ENCODE measurements at regions not wholly inside any gene's neighbourhood (a gene's known extent, or its start where the extent isn't known, plus 50 kb on each side); places are given as distances from the start of the nearest gene placed in this dataset.
A peak's percentile ranks its signal among the peaks of the same experiment; 100 is the strongest.

DNA sequence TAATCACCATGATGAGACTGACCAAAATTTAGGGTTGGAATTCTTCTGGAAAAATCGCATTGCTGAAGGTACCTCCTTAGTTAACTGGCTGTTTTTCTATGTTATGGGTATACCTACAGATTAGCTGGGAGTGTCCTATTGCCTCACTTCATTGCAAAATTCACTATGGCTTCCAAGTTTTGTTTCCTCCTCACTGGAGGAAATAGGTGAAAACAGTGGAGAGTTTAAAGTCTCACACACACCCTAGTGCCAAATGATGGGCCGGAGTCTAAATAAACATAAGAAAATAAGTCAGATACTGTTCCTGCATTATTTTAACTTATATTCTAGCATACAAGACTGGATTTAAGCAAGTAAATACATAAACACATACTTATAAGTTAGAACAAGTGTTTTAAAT is 98.2 kb downstream of the AHR start:
- Mint-ChIP-seq H3K27ac (ENCODE audit: low read depth) (no peak overlapping the region), H3K27me3 (peaks cover 4% of the 10 kb centered on the region), H3K36me3 (ENCODE audit: insufficient read depth) (peaks cover 2% of the 10 kb centered on the region), H3K4me1 (peaks cover 3% of the 10 kb centered on the region), H3K9me3 (peaks cover 18% of the 10 kb centered on the region), H3K4me3 (no peak overlapping the region)
- DNase-seq (ENCODE audit: low spot score in 2 of 2) (no peak), ATAC-seq (replicated peaks; ENCODE audit: extremely low read depth, poor library complexity, severe bottlenecking) (no peak)

DNA sequence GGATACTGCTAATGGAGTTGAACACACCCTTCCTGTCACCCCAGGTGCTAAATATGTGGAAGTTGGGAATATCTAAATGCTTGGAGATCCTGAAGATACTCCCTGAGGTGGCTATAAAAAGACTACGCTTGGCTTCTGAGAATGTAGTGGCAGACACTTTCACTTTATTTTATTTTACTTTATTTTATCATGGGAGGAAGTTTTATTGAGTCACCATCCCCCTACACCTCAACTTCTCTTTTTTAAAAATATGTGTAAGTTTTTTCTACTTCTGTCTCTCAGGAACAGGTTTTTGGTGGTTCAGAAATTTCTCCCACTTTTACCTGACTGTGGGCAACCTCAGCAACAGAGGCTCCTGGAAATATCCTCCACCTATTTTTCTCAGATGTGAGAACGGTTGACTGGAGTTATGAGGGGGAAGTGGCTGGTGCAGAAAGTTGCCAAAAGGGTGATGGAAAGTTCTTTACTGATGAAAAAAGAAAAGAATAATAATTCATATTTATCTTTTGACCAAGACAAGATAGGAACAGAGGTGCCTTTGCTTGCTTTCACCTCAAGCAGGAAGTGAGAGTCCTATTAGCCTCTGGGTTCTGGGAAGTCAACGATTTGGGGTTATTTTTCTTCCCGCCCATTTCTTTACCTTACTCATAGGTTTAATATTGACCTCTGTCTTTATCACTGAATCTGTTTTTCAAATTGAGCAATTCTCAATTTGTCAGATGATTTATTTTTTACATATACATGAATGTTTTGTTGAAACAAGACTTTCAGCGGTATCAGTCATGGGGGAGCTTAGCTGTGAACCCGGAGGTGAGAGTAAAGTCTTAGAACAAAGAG is 103.6 kb downstream of the AHR start:
- Mint-ChIP-seq H3K4me1 (peaks cover 17% of the 10 kb centered on the region), H3K27me3 (peaks cover 29% of the 10 kb centered on the region), H3K4me3 (peak overlapping the region; percentile 36), H3K9me3 (no peaks in the 10 kb centered on the region), H3K36me3 (ENCODE audit: insufficient read depth) (peaks cover 2% of the 10 kb centered on the region), H3K27ac (ENCODE audit: low read depth) (no peak overlapping the region)
- DNase-seq (ENCODE audit: low spot score in 2 of 2) (no peak), ATAC-seq (replicated peaks; ENCODE audit: extremely low read depth, poor library complexity, severe bottlenecking) (peak; percentile 42)

DNA sequence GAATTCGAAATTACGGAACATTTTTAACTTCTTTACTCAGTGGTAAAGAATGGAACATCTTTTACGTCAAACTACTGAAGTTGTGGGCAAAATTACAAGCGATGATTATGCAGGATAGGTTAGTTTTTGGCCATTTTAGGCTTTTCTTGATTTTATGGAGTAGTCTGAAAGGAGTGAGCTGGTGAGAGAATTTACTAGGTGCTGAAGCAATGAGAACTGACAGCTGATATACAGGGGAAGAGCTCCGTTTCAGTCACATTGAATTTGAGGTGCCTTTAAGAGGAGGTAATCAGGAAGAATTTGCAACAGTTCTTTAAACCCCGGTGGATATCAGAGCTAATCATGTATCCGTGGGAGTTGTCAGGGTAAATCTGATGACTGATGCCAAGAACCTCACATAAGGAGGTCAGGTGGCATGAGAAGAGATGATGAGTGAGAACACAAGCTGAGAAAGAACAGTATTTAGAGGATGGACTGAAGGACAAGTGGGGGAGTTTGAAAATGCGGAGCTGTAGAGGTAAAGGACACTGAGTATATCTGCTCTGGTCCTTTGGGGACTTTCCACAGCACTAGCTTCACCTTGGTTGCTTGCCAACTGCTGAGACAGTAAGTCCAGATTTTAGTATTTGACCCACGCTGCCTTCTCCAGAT is 104.3 kb downstream of the AHR start:
- no peak overlapping the region for H3K27ac Mint-ChIP-seq (ENCODE audit: low read depth)
- DNase-seq (ENCODE audit: low spot score in 2 of 2) (no peak), ATAC-seq (replicated peaks; ENCODE audit: extremely low read depth, poor library complexity, severe bottlenecking) (peak; percentile 22)
- H3K9me3 Mint-ChIP-seq, result no peaks in the 10 kb centered on the region
- H3K27me3 Mint-ChIP-seq, result peaks cover 35% of the 10 kb centered on the region
- peak overlapping the region; percentile 36 for H3K4me3 Mint-ChIP-seq
- H3K36me3 Mint-ChIP-seq (ENCODE audit: insufficient read depth), result peaks cover 3% of the 10 kb centered on the region
- H3K4me1 Mint-ChIP-seq, result peaks cover 17% of the 10 kb centered on the region

DNA sequence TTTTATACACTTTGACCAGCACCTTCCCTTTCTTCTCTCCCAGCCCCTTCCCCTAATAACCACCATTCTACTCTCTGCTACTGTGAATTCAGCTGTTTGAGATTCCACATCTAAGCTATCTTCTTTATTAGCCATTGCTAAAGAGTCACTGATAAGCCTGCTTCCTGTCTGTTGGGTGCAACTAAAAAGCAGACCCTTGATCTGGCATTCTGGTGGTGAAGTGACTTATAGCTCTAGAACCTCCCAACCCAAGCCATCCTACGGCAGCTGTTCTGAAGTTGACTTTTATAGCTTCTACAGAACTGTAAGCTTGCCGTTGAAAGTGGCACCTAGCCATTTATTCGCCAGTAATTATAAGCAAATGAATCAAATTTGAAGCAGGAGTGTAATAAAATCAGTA is 105.6 kb downstream of the AHR start:
- ATAC-seq (replicated peaks; ENCODE audit: extremely low read depth, poor library complexity, severe bottlenecking), result no peak
- peaks cover 35% of the 10 kb centered on the region for H3K27me3 Mint-ChIP-seq
- H3K4me3 Mint-ChIP-seq, result no peak overlapping the region
- H3K36me3 Mint-ChIP-seq (ENCODE audit: insufficient read depth), result peaks cover 3% of the 10 kb centered on the region
- DNase-seq (ENCODE audit: low spot score in 2 of 2), result no peak
- H3K4me1 Mint-ChIP-seq, result peaks cover 17% of the 10 kb centered on the region
- no peaks in the 10 kb centered on the region for H3K9me3 Mint-ChIP-seq
- no peak overlapping the region for H3K27ac Mint-ChIP-seq (ENCODE audit: low read depth)

DNA sequence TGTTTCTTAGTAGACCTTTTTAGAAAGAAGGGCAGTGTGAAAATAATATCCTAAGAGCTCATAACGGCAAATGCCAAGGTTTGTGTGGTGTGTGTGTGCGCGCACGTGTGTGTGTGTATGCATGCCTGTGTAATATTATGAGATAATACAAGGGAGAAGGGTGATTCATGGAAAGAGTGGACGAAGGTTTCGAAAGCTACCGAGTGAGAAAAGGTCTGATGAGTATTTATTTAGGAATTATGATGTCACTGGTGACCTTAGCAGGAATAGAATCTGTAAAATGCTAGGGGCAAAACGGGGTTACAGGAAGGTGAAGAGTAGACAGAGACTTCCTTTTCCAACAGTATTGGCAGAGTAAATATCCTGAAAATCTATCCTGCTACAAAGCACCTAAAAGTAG is 107.3 kb downstream of the AHR start:
- Mint-ChIP-seq H3K27me3 (peaks cover 35% of the 10 kb centered on the region), H3K27ac (ENCODE audit: low read depth) (no peak overlapping the region), H3K36me3 (ENCODE audit: insufficient read depth) (peaks cover 1% of the 10 kb centered on the region), H3K4me3 (no peak overlapping the region), H3K9me3 (no peaks in the 10 kb centered on the region), H3K4me1 (peaks cover 17% of the 10 kb centered on the region)
- no peak for ATAC-seq (replicated peaks; ENCODE audit: extremely low read depth, poor library complexity, severe bottlenecking)
- DNase-seq (ENCODE audit: low spot score in 2 of 2), result no peak

DNA sequence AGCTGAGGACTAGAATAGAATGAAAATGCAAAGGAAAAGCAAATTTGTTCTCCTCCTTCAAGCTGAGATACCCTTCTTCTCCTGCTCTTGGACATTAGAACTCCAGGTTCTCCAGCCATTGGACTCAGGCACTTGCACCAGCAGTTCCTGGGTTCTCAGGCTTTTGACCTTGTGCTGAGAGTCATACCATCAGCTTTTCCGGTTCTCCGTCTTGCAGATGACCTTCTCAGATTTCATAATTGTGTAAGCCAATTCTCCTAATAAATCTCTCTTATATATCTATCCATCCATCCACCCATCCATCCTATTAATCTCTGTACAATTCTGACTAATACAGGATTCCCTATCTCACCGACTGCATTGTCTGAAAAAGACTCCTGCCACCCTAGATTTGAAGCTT is 108.3 kb downstream of the AHR start:
- Mint-ChIP-seq H3K36me3 (ENCODE audit: insufficient read depth) (peaks cover 1% of the 10 kb centered on the region), H3K27ac (ENCODE audit: low read depth) (no peak overlapping the region), H3K4me1 (peaks cover 14% of the 10 kb centered on the region), H3K4me3 (no peak overlapping the region), H3K9me3 (no peaks in the 10 kb centered on the region), H3K27me3 (peaks cover 35% of the 10 kb centered on the region)
- ATAC-seq (replicated peaks; ENCODE audit: extremely low read depth, poor library complexity, severe bottlenecking), result no peak
- no peak for DNase-seq (ENCODE audit: low spot score in 2 of 2)

DNA sequence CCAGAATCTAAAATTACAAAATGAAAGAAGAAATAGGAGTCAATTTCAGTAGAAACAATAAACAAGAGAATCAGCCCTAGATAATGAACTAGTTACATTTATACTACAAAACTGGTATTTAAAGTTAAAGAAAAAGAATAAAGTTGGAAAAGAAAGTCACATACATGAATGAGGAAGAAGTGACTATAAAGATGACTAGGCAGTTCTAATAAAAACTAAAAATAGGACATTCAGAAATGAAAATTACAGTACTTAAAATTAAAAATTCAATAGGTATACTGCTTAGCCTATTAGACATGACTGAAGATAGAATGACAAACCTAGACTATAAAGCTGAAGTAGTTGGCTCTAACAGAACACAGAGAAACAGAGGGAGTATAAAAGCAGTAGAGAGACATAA is 108.8 kb downstream of the AHR start:
- DNase-seq (ENCODE audit: low spot score in 2 of 2) (no peak), ATAC-seq (replicated peaks; ENCODE audit: extremely low read depth, poor library complexity, severe bottlenecking) (no peak)
- Mint-ChIP-seq H3K27me3 (peaks cover 35% of the 10 kb centered on the region), H3K27ac (ENCODE audit: low read depth) (no peak overlapping the region), H3K9me3 (no peaks in the 10 kb centered on the region), H3K4me3 (no peak overlapping the region), H3K4me1 (peaks cover 9% of the 10 kb centered on the region), H3K36me3 (ENCODE audit: insufficient read depth) (peaks cover 1% of the 10 kb centered on the region)

DNA sequence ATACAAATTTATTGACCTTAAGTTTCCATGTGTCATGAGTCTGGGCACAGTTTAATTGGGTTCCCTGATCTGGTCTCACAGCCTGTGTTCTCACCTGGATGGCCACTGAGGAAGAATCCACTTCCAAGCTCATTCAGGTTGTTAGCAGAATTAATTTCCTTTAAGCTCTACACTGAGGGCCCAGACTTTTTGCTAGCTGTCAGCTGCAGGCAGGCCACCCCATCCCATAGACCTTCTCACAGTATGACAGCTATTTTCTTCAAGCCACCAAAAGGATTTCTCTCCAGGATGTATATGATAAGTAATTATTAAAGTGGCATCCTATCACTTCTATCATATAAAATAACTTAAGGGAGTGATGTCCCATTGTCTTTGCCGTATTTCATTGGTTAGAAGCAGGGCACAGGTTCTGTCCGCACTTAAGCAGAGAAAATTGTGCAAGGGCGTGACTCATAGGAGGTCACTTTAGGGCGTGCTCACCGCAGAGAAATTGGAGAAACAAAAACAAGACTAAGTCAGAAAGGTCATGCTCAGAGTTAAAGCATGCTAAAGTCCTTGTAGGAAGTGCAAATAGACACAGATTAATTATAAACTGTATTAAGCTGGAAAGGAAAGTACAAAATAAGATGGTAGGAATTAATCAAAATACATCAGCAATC is 109.9 kb downstream of the AHR start:
- DNase-seq (ENCODE audit: low spot score in 2 of 2) (no peak), ATAC-seq (replicated peaks; ENCODE audit: extremely low read depth, poor library complexity, severe bottlenecking) (no peak)
- peaks cover 1% of the 10 kb centered on the region for H3K36me3 Mint-ChIP-seq (ENCODE audit: insufficient read depth)
- no peaks in the 10 kb centered on the region for H3K9me3 Mint-ChIP-seq
- no peak overlapping the region for H3K4me3 Mint-ChIP-seq
- no peaks in the 10 kb centered on the region for H3K4me1 Mint-ChIP-seq
- peaks cover 35% of the 10 kb centered on the region for H3K27me3 Mint-ChIP-seq
- H3K27ac Mint-ChIP-seq (ENCODE audit: low read depth), result no peak overlapping the region

DNA sequence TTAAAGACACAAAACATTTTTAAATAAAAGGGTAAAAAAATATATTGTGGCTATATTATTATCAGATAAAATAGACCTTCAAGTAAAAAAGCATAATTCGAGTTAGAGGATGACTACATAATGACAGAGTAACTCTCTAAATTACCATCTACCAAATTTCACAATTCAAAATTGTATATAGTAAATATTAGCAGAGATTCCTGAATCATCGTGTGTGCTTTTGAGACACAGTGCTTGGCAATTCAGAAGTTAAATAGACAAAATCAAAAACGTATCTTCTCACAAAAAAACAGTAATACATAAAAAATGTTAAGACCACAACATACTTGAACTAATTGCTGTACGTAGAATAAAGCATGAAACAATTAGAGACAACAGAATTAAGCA is 110.4 kb downstream of the AHR start:
- ATAC-seq (replicated peaks; ENCODE audit: extremely low read depth, poor library complexity, severe bottlenecking) (no peak), DNase-seq (ENCODE audit: low spot score in 2 of 2) (no peak)
- no peaks in the 10 kb centered on the region for H3K9me3 Mint-ChIP-seq
- H3K4me1 Mint-ChIP-seq, result no peaks in the 10 kb centered on the region
- H3K36me3 Mint-ChIP-seq (ENCODE audit: insufficient read depth), result peaks cover 1% of the 10 kb centered on the region
- no peak overlapping the region for H3K4me3 Mint-ChIP-seq
- H3K27me3 Mint-ChIP-seq, result peaks cover 35% of the 10 kb centered on the region
- no peak overlapping the region for H3K27ac Mint-ChIP-seq (ENCODE audit: low read depth)

DNA sequence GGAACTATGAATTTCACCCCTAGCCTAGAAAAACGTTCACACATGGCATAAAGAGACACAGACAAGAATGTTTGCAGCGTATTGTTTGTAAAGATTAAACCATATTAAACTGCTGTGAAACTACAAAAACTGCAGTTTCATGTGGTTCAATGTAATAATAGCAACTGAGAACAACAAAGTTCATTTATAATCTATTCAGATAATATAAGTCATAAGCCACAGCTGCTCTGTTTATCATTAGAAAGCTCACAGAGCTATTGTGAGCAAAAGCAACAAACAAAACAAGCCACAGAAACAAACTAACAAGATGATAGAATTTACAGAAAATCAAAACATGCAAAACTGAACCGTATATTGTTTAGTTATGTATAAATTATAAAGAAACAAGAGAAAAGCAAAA is 113.5 kb downstream of the AHR start:
- peaks cover 1% of the 10 kb centered on the region for H3K36me3 Mint-ChIP-seq (ENCODE audit: insufficient read depth)
- no peaks in the 10 kb centered on the region for H3K4me1 Mint-ChIP-seq
- no peaks in the 10 kb centered on the region for H3K9me3 Mint-ChIP-seq
- ATAC-seq (replicated peaks; ENCODE audit: extremely low read depth, poor library complexity, severe bottlenecking) (no peak), DNase-seq (ENCODE audit: low spot score in 2 of 2) (no peak)
- no peak overlapping the region for H3K4me3 Mint-ChIP-seq
- H3K27ac Mint-ChIP-seq (ENCODE audit: low read depth), result no peak overlapping the region
- peaks cover 6% of the 10 kb centered on the region for H3K27me3 Mint-ChIP-seq

DNA sequence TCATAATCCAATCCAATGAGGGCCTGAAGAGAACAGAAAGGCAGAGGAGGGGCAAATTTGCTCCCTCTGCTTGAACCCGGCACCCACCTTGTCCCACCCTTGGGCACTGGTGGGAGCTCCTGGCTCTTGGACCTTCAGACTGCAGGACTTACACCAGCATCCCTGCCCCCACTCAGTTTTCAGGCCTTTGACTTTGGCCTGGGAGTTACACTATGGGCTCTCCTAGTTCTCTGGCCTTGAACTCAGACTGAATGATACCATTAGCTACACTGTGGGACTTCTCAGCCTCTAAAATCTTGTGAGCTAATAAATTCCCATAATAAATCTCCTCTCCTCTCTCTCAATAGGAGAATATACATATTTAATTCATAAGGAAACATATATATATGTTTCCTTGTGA is 114.4 kb downstream of the AHR start:
- H3K9me3 Mint-ChIP-seq, result no peaks in the 10 kb centered on the region
- DNase-seq (ENCODE audit: low spot score in 2 of 2) (no peak), ATAC-seq (replicated peaks; ENCODE audit: extremely low read depth, poor library complexity, severe bottlenecking) (no peak)
- H3K4me3 Mint-ChIP-seq, result no peak overlapping the region
- H3K36me3 Mint-ChIP-seq (ENCODE audit: insufficient read depth), result no peaks in the 10 kb centered on the region
- H3K27ac Mint-ChIP-seq (ENCODE audit: low read depth), result no peak overlapping the region
- H3K27me3 Mint-ChIP-seq, result no peaks in the 10 kb centered on the region
- no peaks in the 10 kb centered on the region for H3K4me1 Mint-ChIP-seq

DNA sequence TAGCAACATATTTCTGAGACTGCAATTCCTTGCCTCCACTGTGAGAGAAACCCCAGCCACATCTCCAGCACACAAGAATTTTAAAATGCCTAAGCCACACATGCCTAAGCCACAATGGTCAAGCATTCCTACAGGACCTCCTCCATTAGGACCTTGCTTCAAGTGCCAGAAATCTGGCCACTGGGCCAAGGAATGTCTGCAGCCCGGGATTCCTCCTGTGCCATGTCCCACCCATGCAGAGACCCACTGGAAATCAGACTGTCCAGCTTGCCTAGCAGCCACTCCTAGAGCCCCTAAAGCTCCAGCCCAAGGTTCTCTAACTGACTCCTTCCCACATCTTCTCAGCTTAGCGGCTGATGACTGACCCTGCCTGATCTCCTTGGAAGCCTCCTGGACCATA is 117.5 kb downstream of the AHR start:
- ATAC-seq (replicated peaks; ENCODE audit: extremely low read depth, poor library complexity, severe bottlenecking) (no peak), DNase-seq (ENCODE audit: low spot score in 2 of 2) (no peak)
- Mint-ChIP-seq H3K36me3 (ENCODE audit: insufficient read depth) (no peaks in the 10 kb centered on the region), H3K27me3 (no peaks in the 10 kb centered on the region), H3K4me3 (no peak overlapping the region), H3K9me3 (no peaks in the 10 kb centered on the region), H3K4me1 (no peaks in the 10 kb centered on the region), H3K27ac (ENCODE audit: low read depth) (no peak overlapping the region)

All from central memory CD8-positive, alpha-beta T cell (primary cell).